Thoracic aorta (tissue), 2 donors: ENCODE measurements at regions not wholly inside any gene's neighbourhood (a gene's known extent, or its start where the extent isn't known, plus 50 kb on each side); places are given as distances from the start of the nearest gene placed in this dataset.

Experiments used
- ATAC-seq: fragments of 150-250 bp; one replicate; pipeline ENCODE4 v1.8.0; 2017; ENCODE audit warnings: low read depth; ENCODE audit not compliant: insufficient number of reproducible peaks, low FRiP score
- DNase-seq: peaks from one replicate; pipeline ENCODE4 v3.0.0-alpha.2; 2020; ENCODE audit warnings: low spot score
- H3K27ac ChIP-seq, 2 donors: fragments of 200-600 bp; sonication (generic); 1 replicate in 1 of 2; 2 replicates in 1 of 2; pipeline ENCODE4 v1.5.1; 2016; ENCODE audit warnings: mild to moderate bottlenecking in 2 of 2, moderate library complexity in 2 of 2
- H3K27me3 ChIP-seq: fragments of 200-600 bp; sonication (generic); replicated peaks from 2 replicates; pipeline ENCODE4 v1.6.0; 2016; ENCODE audit warnings: mild to moderate bottlenecking; ENCODE audit not compliant: insufficient read depth
- H3K36me3 ChIP-seq: fragments of 200-600 bp; sonication (generic); one replicate; pipeline ENCODE4 v1.5.1; 2016
- H3K4me1 ChIP-seq, 2 donors: fragments of 200-600 bp; sonication (generic); 1 replicate in 1 of 2; 2 replicates in 1 of 2; pipeline versions ENCODE4 v1.5.1 to v1.6.0; 2016; ENCODE audit warnings: low read depth in 2 of 2, mild to moderate bottlenecking in 1 of 2; ENCODE audit not compliant: control insufficient read depth in 1 of 2
- H3K4me3 ChIP-seq: fragments of 200-600 bp; sonication (generic); 2 replicates; pipeline ENCODE4 v1.5.1; 2016; ENCODE audit warnings: mild to moderate bottlenecking
- H3K9me3 ChIP-seq: fragments of 200-600 bp; sonication (generic); 2 replicates; pipeline ENCODE4 v1.5.1; 2016
- CTCF ChIP-seq: fragments of 200-600 bp; sonication (generic); IDR thresholded peaks from one replicate; pipeline ENCODE4 v1.5.1; 2019; ENCODE audit warnings: antibody characterized with exemption

- no peak for DNase-seq
- Histone ChIP-seq H3K36me3 (no peaks in the 10 kb centered on the region), H3K27ac (no peak overlapping the region), H3K27me3 (no peaks in the 10 kb centered on the region), H3K9me3 (peaks cover 4% of the 10 kb centered on the region), H3K4me3 (no peak overlapping the region), H3K4me1 (no peaks in the 10 kb centered on the region)
- TF ChIP-seq CTCF, result no peak
- ATAC-seq, result no peak
Measured at GRCh38 chr2:13616059-13616458, 899.3 kb downstream of the TRIB2 start.

- no peak overlapping the region for H3K27ac ChIP-seq
- no peaks in the 10 kb centered on the region for H3K36me3 ChIP-seq
- H3K9me3 ChIP-seq, result peaks cover 4% of the 10 kb centered on the region
- DNase-seq (no peak), ATAC-seq (no peak)
- no peak for TF ChIP-seq CTCF
- H3K27me3 ChIP-seq, result no peaks in the 10 kb centered on the region
- no peaks in the 10 kb centered on the region for H3K4me1 ChIP-seq
- no peak overlapping the region for H3K4me3 ChIP-seq
Measured at GRCh38 chr2:13616616-13617015, 899.9 kb downstream of the TRIB2 start.

- Histone ChIP-seq H3K4me3 (no peak overlapping the region), H3K36me3 (no peaks in the 10 kb centered on the region), H3K4me1 (no peaks in the 10 kb centered on the region), H3K27me3 (no peaks in the 10 kb centered on the region), H3K9me3 (no peaks in the 10 kb centered on the region), H3K27ac (no peak overlapping the region)
- no peak for TF ChIP-seq CTCF
- no peak for DNase-seq
- ATAC-seq, result no peak
Measured at GRCh38 chr2:13628122-13628521, 911.4 kb downstream of the TRIB2 start.

- no peaks in the 10 kb centered on the region for H3K36me3 ChIP-seq
- ATAC-seq (no peak), DNase-seq (no peak)
- no peak for TF ChIP-seq CTCF
- no peak overlapping the region for H3K4me3 ChIP-seq
- H3K4me1 ChIP-seq, result no peaks in the 10 kb centered on the region
- H3K9me3 ChIP-seq, result no peaks in the 10 kb centered on the region
- no peak overlapping the region for H3K27ac ChIP-seq
- no peaks in the 10 kb centered on the region for H3K27me3 ChIP-seq
Measured at GRCh38 chr2:13638181-13638580, 921.4 kb downstream of the TRIB2 start.

- H3K27me3 ChIP-seq, result no peaks in the 10 kb centered on the region
- H3K4me3 ChIP-seq, result no peak overlapping the region
- ATAC-seq, result no peak
- DNase-seq, result no peak
- no peaks in the 10 kb centered on the region for H3K36me3 ChIP-seq
- H3K4me1 ChIP-seq, result no peaks in the 10 kb centered on the region
- no peak overlapping the region for H3K27ac ChIP-seq
- no peaks in the 10 kb centered on the region for H3K9me3 ChIP-seq
- TF ChIP-seq CTCF, result no peak
Measured at GRCh38 chr2:13649918-13650317, 933.2 kb downstream of the TRIB2 start.
